GM19035 (cell line): ENCODE measurements at regions not wholly inside any gene's neighbourhood (a gene's known extent, or its start where the extent isn't known, plus 50 kb on each side); places are given as distances from the start of the nearest gene placed in this dataset.

Experiments used
- ATAC-seq: cut with Tn5 transposase; IDR thresholded peaks from one replicate; pipeline ENCODE4 v1.9.1; 2021; ENCODE audit not compliant: unreplicated experiment

- no peak for ATAC-seq
Observed at GRCh38 chr10:65312876-65313275, 1613.0 kb upstream of the LRRTM3 start.

- no peak for ATAC-seq
Observed at GRCh38 chr10:65313406-65313805, 1612.4 kb upstream of the LRRTM3 start.

- no peak for ATAC-seq
Observed at GRCh38 chr10:65314253-65314652, 1611.6 kb upstream of the LRRTM3 start.

GRCh38 chr10:65319493-65319892, 1606.3 kb upstream of the LRRTM3 start:
- ATAC-seq, result no peak

- ATAC-seq, result no peak
Observed at GRCh38 chr10:65320236-65321026, 1605.4 kb upstream of the LRRTM3 start.

- ATAC-seq, result no peak
Observed at GRCh38 chr10:65323802-65324201, 1602.0 kb upstream of the LRRTM3 start.

GRCh38 chr10:65325913-65326312, 1599.9 kb upstream of the LRRTM3 start:
- ATAC-seq, result no peak

- ATAC-seq, result no peak
Observed at GRCh38 chr10:65328486-65328885, 1597.3 kb upstream of the LRRTM3 start.

GRCh38 chr10:65335311-65335710, 1590.5 kb upstream of the LRRTM3 start:
- ATAC-seq, result no peak

GRCh38 chr10:65340340-65340739, 1585.5 kb upstream of the LRRTM3 start:
- ATAC-seq, result no peak

- ATAC-seq, result no peak
Observed at GRCh38 chr10:65341323-65341925, 1584.4 kb upstream of the LRRTM3 start.

GRCh38 chr10:65342245-65342644, 1583.6 kb upstream of the LRRTM3 start:
- no peak for ATAC-seq

- ATAC-seq, result no peak
Observed at GRCh38 chr10:65346466-65346865, 1579.4 kb upstream of the LRRTM3 start.

- ATAC-seq, result no peak
Observed at GRCh38 chr10:65348637-65349036, 1577.2 kb upstream of the LRRTM3 start.

GRCh38 chr10:65350611-65351010, 1575.2 kb upstream of the LRRTM3 start:
- no peak for ATAC-seq

GRCh38 chr10:65355141-65355680, 1570.6 kb upstream of the LRRTM3 start:
- ATAC-seq, result no peak

GRCh38 chr10:65358565-65358964, 1567.3 kb upstream of the LRRTM3 start:
- ATAC-seq, result no peak

- ATAC-seq, result no peak
Observed at GRCh38 chr10:65360497-65360896, 1565.3 kb upstream of the LRRTM3 start.

- ATAC-seq, result no peak
Observed at GRCh38 chr10:65365878-65366277, 1560.0 kb upstream of the LRRTM3 start.

- ATAC-seq, result no peak
Observed at GRCh38 chr10:65367706-65368105, 1558.1 kb upstream of the LRRTM3 start.

- no peak for ATAC-seq
Observed at GRCh38 chr10:65375528-65375927, 1550.3 kb upstream of the LRRTM3 start.

GRCh38 chr10:65377687-65378086, 1548.1 kb upstream of the LRRTM3 start:
- ATAC-seq, result no peak
